ENCODE measurements at regions not wholly inside any gene's neighbourhood (a gene's known extent, or its start where the extent isn't known, plus 50 kb on each side); places are given as distances from the start of the nearest gene placed in this dataset.
"Not testable (repeated sequence)": the region's sequence is repeated elsewhere in the genome, so short reads cannot be mapped to it uniquely, and the experiment has no call there.

DNA sequence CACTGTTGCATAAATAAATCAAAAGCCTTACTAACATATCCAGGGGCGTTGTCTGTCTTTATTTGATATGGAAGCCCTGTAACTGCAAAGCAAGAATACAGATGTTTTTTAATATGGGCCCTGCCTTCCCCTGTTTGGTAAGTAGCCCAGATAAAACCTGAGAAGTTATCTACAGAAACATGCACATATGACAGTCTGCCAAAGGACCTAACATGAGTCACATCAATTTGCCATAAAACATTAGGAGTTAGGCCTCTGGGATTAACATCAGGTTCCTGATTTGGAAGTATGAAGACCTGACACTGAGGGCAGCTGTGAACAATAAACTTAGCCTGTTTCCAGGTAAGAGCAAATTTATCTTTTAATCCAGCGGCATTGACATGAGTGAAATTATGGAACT, 1588.8 kb downstream of the REEP3 start (continued):
- TF ChIP-seq, protein P1, sequence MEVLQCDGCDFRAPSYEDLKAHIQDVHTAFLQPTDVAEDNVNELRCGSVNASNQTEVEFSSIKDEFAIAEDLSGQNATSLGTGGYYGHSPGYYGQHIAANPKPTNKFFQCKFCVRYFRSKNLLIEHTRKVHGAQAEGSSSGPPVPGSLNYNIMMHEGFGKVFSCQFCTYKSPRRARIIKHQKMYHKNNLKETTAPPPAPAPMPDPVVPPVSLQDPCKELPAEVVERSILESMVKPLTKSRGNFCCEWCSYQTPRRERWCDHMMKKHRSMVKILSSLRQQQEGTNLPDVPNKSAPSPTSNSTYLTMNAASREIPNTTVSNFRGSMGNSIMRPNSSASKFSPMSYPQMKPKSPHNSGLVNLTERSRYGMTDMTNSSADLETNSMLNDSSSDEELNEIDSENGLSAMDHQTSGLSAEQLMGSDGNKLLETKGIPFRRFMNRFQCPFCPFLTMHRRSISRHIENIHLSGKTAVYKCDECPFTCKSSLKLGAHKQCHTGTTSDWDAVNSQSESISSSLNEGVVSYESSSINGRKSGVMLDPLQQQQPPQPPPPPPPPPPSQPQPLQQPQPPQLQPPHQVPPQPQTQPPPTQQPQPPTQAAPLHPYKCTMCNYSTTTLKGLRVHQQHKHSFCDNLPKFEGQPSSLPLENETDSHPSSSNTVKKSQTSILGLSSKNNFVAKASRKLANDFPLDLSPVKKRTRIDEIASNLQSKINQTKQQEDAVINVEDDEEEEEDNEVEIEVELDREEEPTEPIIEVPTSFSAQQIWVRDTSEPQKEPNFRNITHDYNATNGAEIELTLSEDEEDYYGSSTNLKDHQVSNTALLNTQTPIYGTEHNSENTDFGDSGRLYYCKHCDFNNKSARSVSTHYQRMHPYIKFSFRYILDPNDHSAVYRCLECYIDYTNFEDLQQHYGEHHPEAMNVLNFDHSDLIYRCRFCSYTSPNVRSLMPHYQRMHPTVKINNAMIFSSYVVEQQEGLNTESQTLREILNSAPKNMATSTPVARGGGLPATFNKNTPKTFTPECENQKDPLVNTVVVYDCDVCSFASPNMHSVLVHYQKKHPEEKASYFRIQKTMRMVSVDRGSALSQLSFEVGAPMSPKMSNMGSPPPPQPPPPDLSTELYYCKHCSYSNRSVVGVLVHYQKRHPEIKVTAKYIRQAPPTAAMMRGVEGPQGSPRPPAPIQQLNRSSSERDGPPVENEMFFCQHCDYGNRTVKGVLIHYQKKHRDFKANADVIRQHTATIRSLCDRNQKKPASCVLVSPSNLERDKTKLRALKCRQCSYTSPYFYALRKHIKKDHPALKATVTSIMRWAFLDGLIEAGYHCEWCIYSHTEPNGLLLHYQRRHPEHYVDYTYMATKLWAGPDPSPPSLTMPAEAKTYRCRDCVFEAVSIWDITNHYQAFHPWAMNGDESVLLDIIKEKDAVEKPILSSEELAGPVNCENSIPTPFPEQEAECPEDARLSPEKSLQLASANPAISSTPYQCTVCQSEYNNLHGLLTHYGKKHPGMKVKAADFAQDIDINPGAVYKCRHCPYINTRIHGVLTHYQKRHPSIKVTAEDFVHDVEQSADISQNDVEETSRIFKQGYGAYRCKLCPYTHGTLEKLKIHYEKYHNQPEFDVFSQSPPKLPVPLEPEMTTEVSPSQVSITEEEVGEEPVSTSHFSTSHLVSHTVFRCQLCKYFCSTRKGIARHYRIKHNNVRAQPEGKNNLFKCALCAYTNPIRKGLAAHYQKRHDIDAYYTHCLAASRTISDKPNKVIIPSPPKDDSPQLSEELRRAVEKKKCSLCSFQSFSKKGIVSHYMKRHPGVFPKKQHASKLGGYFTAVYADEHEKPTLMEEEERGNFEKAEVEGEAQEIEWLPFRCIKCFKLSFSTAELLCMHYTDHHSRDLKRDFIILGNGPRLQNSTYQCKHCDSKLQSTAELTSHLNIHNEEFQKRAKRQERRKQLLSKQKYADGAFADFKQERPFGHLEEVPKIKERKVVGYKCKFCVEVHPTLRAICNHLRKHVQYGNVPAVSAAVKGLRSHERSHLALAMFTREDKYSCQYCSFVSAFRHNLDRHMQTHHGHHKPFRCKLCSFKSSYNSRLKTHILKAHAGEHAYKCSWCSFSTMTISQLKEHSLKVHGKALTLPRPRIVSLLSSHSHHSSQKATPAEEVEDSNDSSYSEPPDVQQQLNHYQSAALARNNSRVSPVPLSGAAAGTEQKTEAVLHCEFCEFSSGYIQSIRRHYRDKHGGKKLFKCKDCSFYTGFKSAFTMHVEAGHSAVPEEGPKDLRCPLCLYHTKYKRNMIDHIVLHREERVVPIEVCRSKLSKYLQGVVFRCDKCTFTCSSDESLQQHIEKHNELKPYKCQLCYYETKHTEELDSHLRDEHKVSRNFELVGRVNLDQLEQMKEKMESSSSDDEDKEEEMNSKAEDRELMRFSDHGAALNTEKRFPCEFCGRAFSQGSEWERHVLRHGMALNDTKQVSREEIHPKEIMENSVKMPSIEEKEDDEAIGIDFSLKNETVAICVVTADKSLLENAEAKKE (CRISPR knock-in tag; IDR thresholded peaks at IDR 0.05) = no peak

DNA sequence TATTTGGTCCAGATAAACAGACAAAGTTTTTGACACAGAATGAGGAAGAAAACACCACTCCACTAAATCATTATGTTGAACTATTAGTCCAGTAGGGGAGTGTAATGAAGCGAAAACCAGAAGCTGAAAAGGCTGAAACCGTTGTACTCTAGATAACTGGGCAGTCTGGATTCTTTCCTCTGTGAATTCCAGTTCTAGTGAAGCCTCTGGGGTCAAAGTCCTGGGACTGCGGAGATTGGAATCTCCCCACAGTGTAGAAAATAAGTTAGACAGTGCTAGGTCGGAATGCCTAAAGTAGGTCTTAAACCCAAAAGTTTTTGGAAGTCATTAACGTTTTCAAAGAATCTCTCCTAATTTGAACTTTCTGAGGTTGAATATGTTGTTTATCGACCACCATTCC, 1589.9 kb downstream of the REEP3 start:
- H2AFZ ChIP-seq; ATAC-seq; H3K79me2 ChIP-seq (replicated peaks; ENCODE audit: insufficient read depth); H3K36me3 Mint-ChIP-seq (ENCODE audit: low read depth); H3K4me2 ChIP-seq; H3K27me3 Mint-ChIP-seq (ENCODE audit: insufficient read depth, low read depth, poor library complexity); H3K27me3 ChIP-seq (ENCODE audit: insufficient read depth); H3K4me3 ChIP-seq; H3K27ac Mint-ChIP-seq; H3K27ac ChIP-seq (ENCODE audit: low read depth); H3K4me1 ChIP-seq (ENCODE audit: insufficient read depth); DNase-seq (ENCODE audit: low spot score); H3K9me2 ChIP-seq (ENCODE audit: insufficient read depth); H3K36me3 ChIP-seq (ENCODE audit: insufficient read depth); H3K4me1 Mint-ChIP-seq; H4K20me1 ChIP-seq (replicated peaks; ENCODE audit: insufficient read depth); H3F3A ChIP-seq (replicated peaks; ENCODE audit: low read depth); H3K4me3 Mint-ChIP-seq: not testable (repeated sequence)
- H3K9me3 Mint-ChIP-seq = peaks cover 15% of the 10 kb centered on the region

DNA sequence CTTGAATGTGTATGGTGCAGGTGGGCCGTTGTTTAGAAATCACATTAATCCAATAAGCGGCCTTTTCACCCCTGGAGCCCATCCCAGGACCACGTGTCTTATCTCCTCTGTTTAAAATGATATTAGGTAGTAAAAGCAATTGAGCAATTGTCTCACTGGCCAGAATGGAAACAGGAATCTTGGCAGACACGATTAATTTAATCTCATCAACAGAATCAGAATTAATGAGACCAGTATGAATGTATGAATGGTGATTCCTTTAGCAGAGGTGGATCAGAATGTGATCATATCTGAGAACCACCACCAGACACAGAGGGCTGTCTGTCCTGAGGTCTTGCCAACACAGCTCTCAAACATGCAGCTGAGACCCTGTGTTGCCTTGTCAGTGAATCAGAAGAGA, 1591.4 kb downstream of the REEP3 start:
- Histone ChIP-seq H3K27ac (ENCODE audit: low read depth) (no peak overlapping the region), H3F3A (replicated peaks; ENCODE audit: low read depth) (no peaks in the 10 kb centered on the region), H3K36me3 (ENCODE audit: insufficient read depth) (no peaks in the 10 kb centered on the region), H2AFZ (no peak overlapping the region), H3K4me3 (no peak overlapping the region), H3K79me2 (replicated peaks; ENCODE audit: insufficient read depth) (no peaks in the 10 kb centered on the region), H3K9me2 (ENCODE audit: insufficient read depth) (no peaks in the 10 kb centered on the region), H4K20me1 (replicated peaks; ENCODE audit: insufficient read depth) (no peaks in the 10 kb centered on the region), H3K4me1 (ENCODE audit: insufficient read depth) (no peaks in the 10 kb centered on the region), H3K27me3 (ENCODE audit: insufficient read depth) (no peaks in the 10 kb centered on the region), H3K4me2 (no peak overlapping the region)
- H3K9me3 Mint-ChIP-seq = peaks cover 6% of the 10 kb centered on the region; the same call in 1 of the 3 replicates
- H3K27ac Mint-ChIP-seq = no peak overlapping the region
- H3K4me3 Mint-ChIP-seq = no peak overlapping the region
- no peaks in the 10 kb centered on the region for H3K27me3 Mint-ChIP-seq (ENCODE audit: insufficient read depth, low read depth, poor library complexity)
- ATAC-seq = no peak
- no peaks in the 10 kb centered on the region for H3K4me1 Mint-ChIP-seq
- DNase-seq (ENCODE audit: low spot score) = no peak
- H3K36me3 Mint-ChIP-seq (ENCODE audit: low read depth) = peaks cover 2% of the 10 kb centered on the region; the same call in 2 of the 3 replicates
- TF ChIP-seq ZNF331 (CRISPR knock-in tag; IDR thresholded peaks at IDR 0.05; ENCODE audit: low read depth) (no peak), JUNB (IDR thresholded peaks at IDR 0.05; ENCODE audit: unreplicated experiment) (no peak), EZH2phosphoT487 (IDR thresholded peaks at IDR 0.05; ENCODE audit: unreplicated experiment) (no peak), CREB1 (CRISPR knock-in tag; IDR thresholded peaks at IDR 0.05; ENCODE audit: low read depth) (no peak)
- TF ChIP-seq, protein P2, sequence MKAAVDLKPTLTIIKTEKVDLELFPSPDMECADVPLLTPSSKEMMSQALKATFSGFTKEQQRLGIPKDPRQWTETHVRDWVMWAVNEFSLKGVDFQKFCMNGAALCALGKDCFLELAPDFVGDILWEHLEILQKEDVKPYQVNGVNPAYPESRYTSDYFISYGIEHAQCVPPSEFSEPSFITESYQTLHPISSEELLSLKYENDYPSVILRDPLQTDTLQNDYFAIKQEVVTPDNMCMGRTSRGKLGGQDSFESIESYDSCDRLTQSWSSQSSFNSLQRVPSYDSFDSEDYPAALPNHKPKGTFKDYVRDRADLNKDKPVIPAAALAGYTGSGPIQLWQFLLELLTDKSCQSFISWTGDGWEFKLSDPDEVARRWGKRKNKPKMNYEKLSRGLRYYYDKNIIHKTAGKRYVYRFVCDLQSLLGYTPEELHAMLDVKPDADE (IDR thresholded peaks at IDR 0.05) = no peak
- TF ChIP-seq, protein P3, sequence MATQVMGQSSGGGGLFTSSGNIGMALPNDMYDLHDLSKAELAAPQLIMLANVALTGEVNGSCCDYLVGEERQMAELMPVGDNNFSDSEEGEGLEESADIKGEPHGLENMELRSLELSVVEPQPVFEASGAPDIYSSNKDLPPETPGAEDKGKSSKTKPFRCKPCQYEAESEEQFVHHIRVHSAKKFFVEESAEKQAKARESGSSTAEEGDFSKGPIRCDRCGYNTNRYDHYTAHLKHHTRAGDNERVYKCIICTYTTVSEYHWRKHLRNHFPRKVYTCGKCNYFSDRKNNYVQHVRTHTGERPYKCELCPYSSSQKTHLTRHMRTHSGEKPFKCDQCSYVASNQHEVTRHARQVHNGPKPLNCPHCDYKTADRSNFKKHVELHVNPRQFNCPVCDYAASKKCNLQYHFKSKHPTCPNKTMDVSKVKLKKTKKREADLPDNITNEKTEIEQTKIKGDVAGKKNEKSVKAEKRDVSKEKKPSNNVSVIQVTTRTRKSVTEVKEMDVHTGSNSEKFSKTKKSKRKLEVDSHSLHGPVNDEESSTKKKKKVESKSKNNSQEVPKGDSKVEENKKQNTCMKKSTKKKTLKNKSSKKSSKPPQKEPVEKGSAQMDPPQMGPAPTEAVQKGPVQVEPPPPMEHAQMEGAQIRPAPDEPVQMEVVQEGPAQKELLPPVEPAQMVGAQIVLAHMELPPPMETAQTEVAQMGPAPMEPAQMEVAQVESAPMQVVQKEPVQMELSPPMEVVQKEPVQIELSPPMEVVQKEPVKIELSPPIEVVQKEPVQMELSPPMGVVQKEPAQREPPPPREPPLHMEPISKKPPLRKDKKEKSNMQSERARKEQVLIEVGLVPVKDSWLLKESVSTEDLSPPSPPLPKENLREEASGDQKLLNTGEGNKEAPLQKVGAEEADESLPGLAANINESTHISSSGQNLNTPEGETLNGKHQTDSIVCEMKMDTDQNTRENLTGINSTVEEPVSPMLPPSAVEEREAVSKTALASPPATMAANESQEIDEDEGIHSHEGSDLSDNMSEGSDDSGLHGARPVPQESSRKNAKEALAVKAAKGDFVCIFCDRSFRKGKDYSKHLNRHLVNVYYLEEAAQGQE (IDR thresholded peaks at IDR 0.05; ENCODE audit: unreplicated experiment) = no peak
- TF ChIP-seq, protein P4, sequence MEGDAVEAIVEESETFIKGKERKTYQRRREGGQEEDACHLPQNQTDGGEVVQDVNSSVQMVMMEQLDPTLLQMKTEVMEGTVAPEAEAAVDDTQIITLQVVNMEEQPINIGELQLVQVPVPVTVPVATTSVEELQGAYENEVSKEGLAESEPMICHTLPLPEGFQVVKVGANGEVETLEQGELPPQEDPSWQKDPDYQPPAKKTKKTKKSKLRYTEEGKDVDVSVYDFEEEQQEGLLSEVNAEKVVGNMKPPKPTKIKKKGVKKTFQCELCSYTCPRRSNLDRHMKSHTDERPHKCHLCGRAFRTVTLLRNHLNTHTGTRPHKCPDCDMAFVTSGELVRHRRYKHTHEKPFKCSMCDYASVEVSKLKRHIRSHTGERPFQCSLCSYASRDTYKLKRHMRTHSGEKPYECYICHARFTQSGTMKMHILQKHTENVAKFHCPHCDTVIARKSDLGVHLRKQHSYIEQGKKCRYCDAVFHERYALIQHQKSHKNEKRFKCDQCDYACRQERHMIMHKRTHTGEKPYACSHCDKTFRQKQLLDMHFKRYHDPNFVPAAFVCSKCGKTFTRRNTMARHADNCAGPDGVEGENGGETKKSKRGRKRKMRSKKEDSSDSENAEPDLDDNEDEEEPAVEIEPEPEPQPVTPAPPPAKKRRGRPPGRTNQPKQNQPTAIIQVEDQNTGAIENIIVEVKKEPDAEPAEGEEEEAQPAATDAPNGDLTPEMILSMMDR (conservative IDR thresholded peaks at IDR 0.05; ENCODE audit: low read depth in 2 of 2) = no peak
